ENCODE measurements at regions not wholly inside any gene's neighbourhood (a gene's known extent, or its start where the extent isn't known, plus 50 kb on each side); places are given as distances from the start of the nearest gene placed in this dataset.

- TF ChIP-seq, protein P1, sequence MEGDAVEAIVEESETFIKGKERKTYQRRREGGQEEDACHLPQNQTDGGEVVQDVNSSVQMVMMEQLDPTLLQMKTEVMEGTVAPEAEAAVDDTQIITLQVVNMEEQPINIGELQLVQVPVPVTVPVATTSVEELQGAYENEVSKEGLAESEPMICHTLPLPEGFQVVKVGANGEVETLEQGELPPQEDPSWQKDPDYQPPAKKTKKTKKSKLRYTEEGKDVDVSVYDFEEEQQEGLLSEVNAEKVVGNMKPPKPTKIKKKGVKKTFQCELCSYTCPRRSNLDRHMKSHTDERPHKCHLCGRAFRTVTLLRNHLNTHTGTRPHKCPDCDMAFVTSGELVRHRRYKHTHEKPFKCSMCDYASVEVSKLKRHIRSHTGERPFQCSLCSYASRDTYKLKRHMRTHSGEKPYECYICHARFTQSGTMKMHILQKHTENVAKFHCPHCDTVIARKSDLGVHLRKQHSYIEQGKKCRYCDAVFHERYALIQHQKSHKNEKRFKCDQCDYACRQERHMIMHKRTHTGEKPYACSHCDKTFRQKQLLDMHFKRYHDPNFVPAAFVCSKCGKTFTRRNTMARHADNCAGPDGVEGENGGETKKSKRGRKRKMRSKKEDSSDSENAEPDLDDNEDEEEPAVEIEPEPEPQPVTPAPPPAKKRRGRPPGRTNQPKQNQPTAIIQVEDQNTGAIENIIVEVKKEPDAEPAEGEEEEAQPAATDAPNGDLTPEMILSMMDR (IDR thresholded peaks at IDR 0.05): no peak
- no peak for TF ChIP-seq POLR2A (IDR thresholded peaks at IDR 0.05)
Measured at GRCh38 chr1:59046730-59047157, 250.2 kb upstream of the FGGY start.
